SK-N-MC (cell line): ENCODE measurements at regions not wholly inside any gene's neighbourhood (a gene's known extent, or its start where the extent isn't known, plus 50 kb on each side); places are given as distances from the start of the nearest gene placed in this dataset.
"Not testable (repeated sequence)": the region's sequence is repeated elsewhere in the genome, so short reads cannot be mapped to it uniquely, and the experiment has no call there.

Source experiments
- DNase-seq: peaks from one replicate; pipeline ENCODE4 v3.0.0-alpha.2; 2011; ENCODE audit warnings: low read depth, low spot score
- H3K27ac ChIP-seq: fragments of 200-600 bp; sonication (generic); 2 replicates; pipeline ENCODE4 v1.5.1; 2016; ENCODE audit warnings: mixed run types
- H3K36me3 ChIP-seq: fragments of 200-600 bp; sonication (generic); 2 replicates; pipeline ENCODE4 v1.6.1; 2017; ENCODE audit warnings: antibody characterized with exemption, low read length, mixed read lengths; ENCODE audit not compliant: insufficient read depth
- H3K4me3 ChIP-seq: fragments of 200-600 bp; sonication (generic); 2 replicates; pipeline ENCODE4 v1.5.1; 2016
- H3K9ac ChIP-seq: fragments of 200-600 bp; sonication (generic); 2 replicates; pipeline ENCODE4 v1.8.0; 2017; ENCODE audit warnings: mixed run types, mixed read lengths; ENCODE audit not compliant: insufficient read length
- H3K9me3 ChIP-seq: fragments of 200-600 bp; sonication (generic); 2 replicates; pipeline ENCODE4 v1.6.1; 2017; ENCODE audit warnings: low read depth, mild to moderate bottlenecking, antibody characterized with exemption, low read length, moderate library complexity, mixed read lengths
- EZH2 ChIP-seq: fragments of 200-600 bp; sonication (generic); IDR thresholded peaks from one replicate; pipeline ENCODE4 v1.6.1; 2017; ENCODE audit warnings: antibody characterized with exemption
- FOXP2 ChIP-seq: optimal IDR thresholded peaks from 2 replicates; pipeline ENCODE3; 2011; ENCODE audit warnings: mild to moderate bottlenecking, moderate library complexity; ENCODE audit not compliant: insufficient read depth; ENCODE audit errors: extremely low read length, control extremely low read depth
- POLR2AphosphoS5 ChIP-seq: IDR thresholded peaks from 2 replicates; pipeline ENCODE4 v1.6.1; 2012; ENCODE audit warnings: mild to moderate bottlenecking, low read depth, low read length, borderline replicate concordance

GRCh38 chr14:37723515-37723914 lies 128.1 kb downstream of the TTC6 start:
- Histone ChIP-seq H3K9me3 (no peaks in the 10 kb centered on the region), H3K27ac (no peak overlapping the region), H3K36me3 (no peaks in the 10 kb centered on the region), H3K9ac (no peak overlapping the region), H3K4me3 (no peak overlapping the region)
- TF ChIP-seq POLR2AphosphoS5 (no peak), EZH2 (no peak), FOXP2 (no peak)
- peak; percentile 18 for DNase-seq

GRCh38 chr14:37726708-37727107 lies 131.3 kb downstream of the TTC6 start:
- Histone ChIP-seq H3K9me3 (no peaks in the 10 kb centered on the region), H3K36me3 (no peaks in the 10 kb centered on the region), H3K4me3 (no peak overlapping the region), H3K27ac (no peak overlapping the region), H3K9ac (no peak overlapping the region)
- DNase-seq, result no peak
- TF ChIP-seq FOXP2 (no peak), EZH2 (no peak), POLR2AphosphoS5 (no peak)

GRCh38 chr14:37729218-37729617 lies 133.8 kb downstream of the TTC6 start:
- no peak overlapping the region for H3K9ac ChIP-seq
- H3K9me3 ChIP-seq, result no peaks in the 10 kb centered on the region
- H3K36me3 ChIP-seq, result no peaks in the 10 kb centered on the region
- no peak overlapping the region for H3K4me3 ChIP-seq
- DNase-seq, result no peak
- no peak overlapping the region for H3K27ac ChIP-seq
- TF ChIP-seq EZH2 (no peak), FOXP2 (no peak), POLR2AphosphoS5 (no peak)

- H3K4me3 ChIP-seq, result no peak overlapping the region
- DNase-seq, result no peak
- H3K27ac ChIP-seq, result no peak overlapping the region
- H3K9ac ChIP-seq, result no peak overlapping the region
- H3K9me3 ChIP-seq, result no peaks in the 10 kb centered on the region
- H3K36me3 ChIP-seq, result no peaks in the 10 kb centered on the region
- TF ChIP-seq FOXP2, result no peak
- TF ChIP-seq POLR2AphosphoS5, result no peak
- TF ChIP-seq EZH2, result no peak
Observed at GRCh38 chr14:37731094-37731493, 135.7 kb downstream of the TTC6 start.

- H3K9ac ChIP-seq, result no peak overlapping the region
- H3K4me3 ChIP-seq, result no peak overlapping the region
- TF ChIP-seq EZH2 (no peak), FOXP2 (no peak), POLR2AphosphoS5 (no peak)
- no peak for DNase-seq
- H3K36me3 ChIP-seq, result no peaks in the 10 kb centered on the region
- H3K9me3 ChIP-seq, result no peaks in the 10 kb centered on the region
- H3K27ac ChIP-seq, result no peak overlapping the region
Observed at GRCh38 chr14:37745657-37746056, 150.2 kb downstream of the TTC6 start.

- no peak for DNase-seq
- no peaks in the 10 kb centered on the region for H3K9me3 ChIP-seq
- H3K4me3 ChIP-seq, result no peak overlapping the region
- TF ChIP-seq EZH2 (no peak), FOXP2 (no peak), POLR2AphosphoS5 (no peak)
- no peaks in the 10 kb centered on the region for H3K36me3 ChIP-seq
- no peak overlapping the region for H3K27ac ChIP-seq
- H3K9ac ChIP-seq, result no peak overlapping the region
Observed at GRCh38 chr14:37746140-37746832, 150.9 kb downstream of the TTC6 start.

GRCh38 chr14:37753459-37753858 lies 158.0 kb downstream of the TTC6 start:
- Histone ChIP-seq H3K9ac (no peak overlapping the region), H3K4me3 (no peak overlapping the region), H3K27ac (no peak overlapping the region), H3K9me3 (no peaks in the 10 kb centered on the region), H3K36me3 (no peaks in the 10 kb centered on the region)
- TF ChIP-seq FOXP2 (no peak), EZH2 (no peak), POLR2AphosphoS5 (no peak)
- no peak for DNase-seq

- not testable (repeated sequence) for H3K9me3 ChIP-seq, H3K4me3 ChIP-seq, H3K27ac ChIP-seq, DNase-seq, H3K9ac ChIP-seq, H3K36me3 ChIP-seq
Observed at GRCh38 chr14:37760275-37760674, 164.8 kb downstream of the TTC6 start.

GRCh38 chr14:37763266-37763665 lies 167.8 kb downstream of the TTC6 start:
- H3K36me3 ChIP-seq, result no peaks in the 10 kb centered on the region
- no peak overlapping the region for H3K4me3 ChIP-seq
- TF ChIP-seq POLR2AphosphoS5, result no peak
- no peak for TF ChIP-seq EZH2
- no peak for TF ChIP-seq FOXP2
- H3K27ac ChIP-seq, result no peak overlapping the region
- H3K9me3 ChIP-seq, result no peaks in the 10 kb centered on the region
- no peak overlapping the region for H3K9ac ChIP-seq
- no peak for DNase-seq

- not testable (repeated sequence) for DNase-seq, H3K36me3 ChIP-seq, H3K9me3 ChIP-seq, H3K9ac ChIP-seq, H3K27ac ChIP-seq, H3K4me3 ChIP-seq
Observed at GRCh38 chr14:37772283-37772682, 176.9 kb downstream of the TTC6 start.
